Panc1 (cell line): ENCODE measurements at regions not wholly inside any gene's neighbourhood (a gene's known extent, or its start where the extent isn't known, plus 50 kb on each side); places are given as distances from the start of the nearest gene placed in this dataset.

Experiments
- ATAC-seq: fragments of 200-7000 bp; cut with Tn5 transposase; 2 replicates; pipeline ENCODE4 v1.9.1; 2020; ENCODE audit warnings: mild to moderate bottlenecking, moderate library complexity
- BruUV-seq: library from RNA; stranded (reverse); fragments of 400-500 nt; replicated peaks from 2 replicates; lab custom pipeline; 2021; lab: Mats Ljungman, UMichigan
- CTCF ChIA-PET: fragments of 300-600 bp; sonication (Branson Sonifier 250); formaldehyde crosslinking; loops from one replicate; lab custom pipeline; 2022; ENCODE audit warnings: antibody characterized with exemption; lab: Charles Lee
- POLR2A ChIA-PET: fragments of 300-600 bp; sonication (Branson Sonifier 250); formaldehyde crosslinking; loops from one replicate; lab custom pipeline; 2022; ENCODE audit warnings: antibody characterized with exemption; lab: Charles Lee
- DNase-seq: peaks from one replicate; pipeline ENCODE4 v3.0.0-alpha.2; 2010; ENCODE audit warnings: low read depth, low spot score
- H3K27ac ChIP-seq: 2 replicates; pipeline ENCODE4 v1.5.1; 2011; ENCODE audit warnings: mild to moderate bottlenecking, low read length, inconsistent platforms
- H3K27me3 ChIP-seq: fragments of 200-500 bp; sonication (Bioruptor generic); 2 replicates; pipeline ENCODE4 v1.6.0; 2014; ENCODE audit warnings: low read length, inconsistent platforms; ENCODE audit not compliant: control insufficient read depth, insufficient read depth
- H3K36me3 ChIP-seq: fragments of 200-500 bp; sonication (Bioruptor generic); 2 replicates; pipeline ENCODE4 v1.5.1; 2014; ENCODE audit warnings: inconsistent platforms, mild to moderate bottlenecking, low read length, moderate library complexity; ENCODE audit not compliant: control insufficient read depth, insufficient read depth
- H3K4me1 ChIP-seq: 2 replicates; pipeline ENCODE4 v1.5.1; 2011; ENCODE audit warnings: inconsistent platforms, mild to moderate bottlenecking, low read length, moderate library complexity; ENCODE audit not compliant: control insufficient read depth, insufficient read depth
- H3K4me3 ChIP-seq, 2 experiments: 2 replicates each; pipeline ENCODE4 v1.5.1; 2011 to 2012; ENCODE audit warnings: low read depth in 2 of 2, low read length in 2 of 2, mild to moderate bottlenecking in 2 of 2, inconsistent platforms in 1 of 2, moderate library complexity in 1 of 2
- H3K9me3 ChIP-seq: fragments of 200-500 bp; sonication (Bioruptor generic); 2 replicates; pipeline ENCODE4 v1.5.1; 2014; ENCODE audit warnings: low read depth, mild to moderate bottlenecking, inconsistent platforms, low read length, moderate library complexity; ENCODE audit not compliant: control insufficient read depth, insufficient read depth
- CTCF ChIP-seq: fragments of 450-650 bp; IDR thresholded peaks from 2 replicates; pipeline ENCODE4 v1.5.1; 2017; ENCODE audit warnings: mild to moderate bottlenecking
- POLR2AphosphoS5 ChIP-seq: IDR thresholded peaks from 2 replicates; pipeline ENCODE4 v1.6.1; 2012; ENCODE audit warnings: mild to moderate bottlenecking, low read depth, low read length, moderate library complexity
- REST ChIP-seq, 2 experiments: IDR thresholded peaks; 2 replicates each; pipeline ENCODE4 v1.6.1; 2011 to 2012; ENCODE audit warnings: low read depth in 2 of 2, control low read depth in 1 of 2, low read length in 1 of 2, mild to moderate bottlenecking in 1 of 2, moderate library complexity in 1 of 2; ENCODE audit not compliant: insufficient read depth in 1 of 2
- SIN3A ChIP-seq: IDR thresholded peaks from 2 replicates; pipeline ENCODE4 v1.6.1; 2012; ENCODE audit warnings: low read depth, mild to moderate bottlenecking, low read length, moderate library complexity, borderline replicate concordance; ENCODE audit not compliant: insufficient read depth
- TCF7L2 ChIP-seq: IDR thresholded peaks from 2 replicates; pipeline ENCODE4 v1.6.1; 2011; ENCODE audit warnings: mild to moderate bottlenecking, low read depth, low read length, inconsistent platforms
- in situ Hi-C: cut with HindIII; loops from 2 replicates; pipeline ENCODE4 v1.10.0; 2016; ENCODE audit warnings: low sequenced_read_pairs, low pct_unique_long_range_greater_than_20kb
- intact Hi-C: fragments of 100-400 bp; cut with micrococcal nuclease; formaldehyde crosslinking; loops from one replicate; pipeline ENCODE4 v1.10.0; 2022; ENCODE audit not compliant: unreplicated experiment

GRCh38 chr10:6770846-6771245, 190.8 kb upstream of the PRKCQ start:
- Histone ChIP-seq H3K9me3 (no peaks in the 10 kb centered on the region), H3K36me3 (no peaks in the 10 kb centered on the region), H3K4me1 (no peaks in the 10 kb centered on the region), H3K4me3 (no peak overlapping the region), H3K27ac (no peak overlapping the region), H3K27me3 (no peaks in the 10 kb centered on the region)
- in situ Hi-C loops (no loop called here), intact Hi-C loops (no loop called here)
- ChIA-PET CTCF (no interaction called here), POLR2A (no interaction called here)
- TF ChIP-seq CTCF, result no peak
- no peak for TF ChIP-seq TCF7L2
- TF ChIP-seq POLR2AphosphoS5, result no peak
- TF ChIP-seq SIN3A, result no peak
- no peak for TF ChIP-seq REST (IDR thresholded peaks at IDR 0.05; ENCODE audit: insufficient read depth in 1 of 2, low read depth in 2 of 2, low read length in 1 of 2)
- no TSS peak for BruUV-seq
- ATAC-seq (no peak), DNase-seq (no peak)

- CTCF ChIA-PET, result no interaction called here
Observed at GRCh38 chr10:6769704-6770417, 189.8 kb upstream of the PRKCQ start.

More at GRCh38 chr10:6769704-6770417, 189.8 kb upstream of the PRKCQ start:
- DNase-seq (no peak), ATAC-seq (no peak)
- H3K4me3 ChIP-seq, result no peak overlapping the region
- H3K36me3 ChIP-seq, result no peaks in the 10 kb centered on the region
- no peaks in the 10 kb centered on the region for H3K9me3 ChIP-seq
- TF ChIP-seq CTCF (no peak), REST (IDR thresholded peaks at IDR 0.05; ENCODE audit: insufficient read depth in 1 of 2, low read depth in 2 of 2, low read length in 1 of 2) (no peak), POLR2AphosphoS5 (no peak)
- H3K27me3 ChIP-seq, result no peaks in the 10 kb centered on the region
- H3K4me1 ChIP-seq, result no peaks in the 10 kb centered on the region
- H3K27ac ChIP-seq, result no peak overlapping the region
- no TSS peak for BruUV-seq
- in situ Hi-C loops (no loop called here), intact Hi-C loops (no loop called here)
- POLR2A ChIA-PET, result no interaction called here
